ENCODE measurements at regions not wholly inside any gene's neighbourhood (a gene's known extent, or its start where the extent isn't known, plus 50 kb on each side); places are given as distances from the start of the nearest gene placed in this dataset.
"Not testable (repeated sequence)": the region's sequence is repeated elsewhere in the genome, so short reads cannot be mapped to it uniquely, and the experiment has no call there.

GRCh38 chr4:64130907-64131306, 278.3 kb downstream of the TECRL start:
- H3K27ac Mint-ChIP-seq: no peak overlapping the region

DNA sequence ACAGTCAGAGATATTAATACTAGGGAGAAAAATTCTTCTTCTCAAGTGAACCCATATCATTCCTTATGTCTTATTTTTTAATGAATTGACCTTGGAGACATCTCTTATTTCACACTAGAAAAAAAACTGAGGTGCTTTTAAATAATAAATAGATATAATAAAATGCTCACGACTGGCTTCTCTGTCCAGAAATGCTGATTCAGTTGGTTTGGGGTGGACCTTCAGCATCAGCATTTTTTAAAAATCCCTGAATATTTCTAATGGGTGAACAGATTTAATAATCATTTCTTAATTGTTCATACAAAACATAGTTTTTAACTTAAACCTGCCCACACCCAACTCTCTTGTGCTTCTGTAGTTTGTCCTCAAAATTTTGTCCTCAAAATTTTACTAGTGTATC, 283.9 kb downstream of the TECRL start:
- DNase-seq (no peak), ATAC-seq (no peak)
- no peak overlapping the region for H3K4me3 Mint-ChIP-seq
- H3K9me3 Mint-ChIP-seq (ENCODE audit: insufficient read depth): peaks cover 5% of the 10 kb centered on the region
- H3K27ac Mint-ChIP-seq: no peak overlapping the region
- H3K27me3 Mint-ChIP-seq (ENCODE audit: low read depth): no peaks in the 10 kb centered on the region
- no peaks in the 10 kb centered on the region for H3K4me1 Mint-ChIP-seq (ENCODE audit: low read depth)
- ChIA-PET POLR2A (no interaction called here), CTCF (no interaction called here)
- no peaks in the 10 kb centered on the region for H3K36me3 Mint-ChIP-seq (ENCODE audit: low read depth)

More at GRCh38 chr4:64130907-64131306, 278.3 kb downstream of the TECRL start:
- no peak for ATAC-seq
- no peak overlapping the region for H3K4me3 Mint-ChIP-seq
- CTCF ChIA-PET: no interaction called here
- H3K27me3 Mint-ChIP-seq (ENCODE audit: low read depth): no peaks in the 10 kb centered on the region
- no peaks in the 10 kb centered on the region for H3K4me1 Mint-ChIP-seq (ENCODE audit: low read depth)
- DNase-seq: no peak
- POLR2A ChIA-PET: no interaction called here
- H3K9me3 Mint-ChIP-seq (ENCODE audit: insufficient read depth): peaks cover 9% of the 10 kb centered on the region
- no peaks in the 10 kb centered on the region for H3K36me3 Mint-ChIP-seq (ENCODE audit: low read depth)

DNA sequence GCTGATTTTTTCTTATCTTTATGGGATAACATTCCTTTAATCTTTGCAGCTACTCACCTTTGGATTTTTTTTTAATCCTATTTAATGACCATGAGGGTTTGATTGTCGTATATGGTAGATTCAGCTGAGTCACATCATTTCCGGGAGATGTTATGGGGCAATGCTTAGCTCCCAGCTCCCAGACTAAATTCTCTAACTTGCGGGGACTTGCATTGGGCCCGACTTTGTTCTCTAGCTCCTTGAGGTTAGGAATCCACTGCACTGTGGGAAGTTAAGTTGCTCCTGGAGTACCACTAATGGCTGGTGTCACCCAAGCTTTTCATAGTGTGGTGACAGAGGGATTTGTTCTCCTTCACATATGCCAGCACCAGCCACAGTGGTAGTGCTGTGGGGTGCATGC, 287.4 kb downstream of the TECRL start:
- POLR2A ChIA-PET: no interaction called here
- Mint-ChIP-seq H3K27me3 (ENCODE audit: low read depth) (no peaks in the 10 kb centered on the region), H3K4me3 (no peak overlapping the region), H3K9me3 (ENCODE audit: insufficient read depth) (peaks cover 7% of the 10 kb centered on the region), H3K27ac (no peak overlapping the region), H3K4me1 (ENCODE audit: low read depth) (no peaks in the 10 kb centered on the region), H3K36me3 (ENCODE audit: low read depth) (no peaks in the 10 kb centered on the region)
- DNase-seq (no peak), ATAC-seq (no peak)
- CTCF ChIA-PET: no interaction called here

DNA sequence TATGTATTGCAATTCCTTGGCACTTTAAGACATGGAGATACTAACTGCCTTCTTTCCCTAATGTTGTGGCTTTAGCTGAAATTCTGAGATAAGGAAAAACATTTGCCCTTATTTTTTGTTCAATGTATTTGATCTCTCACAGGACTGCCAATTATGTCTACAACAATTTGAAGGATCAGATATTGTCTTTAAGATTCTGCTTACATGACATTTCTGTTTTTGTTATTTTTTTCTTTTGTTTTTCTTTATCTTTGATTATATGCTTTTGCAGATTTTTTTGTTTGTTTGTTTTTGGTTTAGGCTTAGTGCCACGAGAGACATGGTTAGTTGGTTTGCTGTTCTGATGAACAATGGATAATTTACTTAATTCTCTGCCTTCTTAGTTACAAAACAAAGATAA, 303.3 kb downstream of the TECRL start:
- ChIA-PET CTCF (no interaction called here), POLR2A (no interaction called here)
- Mint-ChIP-seq H3K27ac (no peak overlapping the region), H3K4me1 (ENCODE audit: low read depth) (no peaks in the 10 kb centered on the region), H3K9me3 (ENCODE audit: insufficient read depth) (peaks cover 19% of the 10 kb centered on the region), H3K4me3 (no peak overlapping the region), H3K36me3 (ENCODE audit: low read depth) (no peaks in the 10 kb centered on the region), H3K27me3 (ENCODE audit: low read depth) (no peaks in the 10 kb centered on the region)
- ATAC-seq: no peak
- DNase-seq: no peak

DNA sequence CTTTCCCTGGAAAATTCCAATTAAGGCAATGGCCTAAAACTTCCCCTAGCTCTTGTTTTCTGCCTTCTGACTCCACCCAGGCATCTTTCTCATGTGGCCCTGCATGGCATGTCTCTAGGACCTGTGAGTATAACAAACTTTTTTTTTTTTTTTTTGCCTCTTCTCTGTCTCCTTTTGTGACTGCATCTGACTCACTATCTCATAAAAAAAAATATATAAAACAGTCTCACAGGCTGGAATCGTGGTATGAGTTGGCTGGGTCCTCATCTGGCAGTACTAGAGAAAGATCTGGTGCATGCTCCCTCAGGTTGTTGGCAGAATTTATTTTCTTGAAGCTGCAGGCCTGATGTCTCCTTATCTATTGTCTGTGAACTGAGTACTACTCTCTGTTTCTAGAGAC, 313.9 kb downstream of the TECRL start:
- CTCF ChIA-PET: no interaction called here
- DNase-seq (no peak), ATAC-seq (no peak)
- no peaks in the 10 kb centered on the region for H3K36me3 Mint-ChIP-seq (ENCODE audit: low read depth)
- POLR2A ChIA-PET: no interaction called here
- no peaks in the 10 kb centered on the region for H3K4me1 Mint-ChIP-seq (ENCODE audit: low read depth)
- H3K9me3 Mint-ChIP-seq (ENCODE audit: insufficient read depth): no peaks in the 10 kb centered on the region
- no peak overlapping the region for H3K4me3 Mint-ChIP-seq
- no peak overlapping the region for H3K27ac Mint-ChIP-seq
- H3K27me3 Mint-ChIP-seq (ENCODE audit: low read depth): no peaks in the 10 kb centered on the region

DNA sequence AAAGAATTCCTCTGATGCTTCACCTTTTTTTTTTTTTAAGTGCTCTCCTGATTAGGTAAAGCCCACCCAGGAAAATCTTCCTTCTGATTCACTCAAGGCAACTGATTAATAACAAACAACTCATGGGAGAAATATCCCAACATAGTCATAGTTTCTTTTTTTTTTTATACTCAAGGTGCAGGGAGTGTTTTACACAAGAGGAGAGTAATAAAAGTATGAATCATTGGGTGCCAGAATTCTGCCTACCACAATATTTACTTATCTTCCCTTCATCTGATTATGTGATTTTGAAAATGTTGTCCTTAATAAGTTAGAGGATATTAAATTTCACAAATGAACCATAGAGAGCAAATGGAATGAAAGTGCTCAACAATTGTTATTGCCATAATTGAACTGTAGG, 329.9 kb downstream of the TECRL start:
- H3K27me3 Mint-ChIP-seq (ENCODE audit: low read depth): no peaks in the 10 kb centered on the region
- H3K4me3 Mint-ChIP-seq: no peak overlapping the region
- H3K36me3 Mint-ChIP-seq (ENCODE audit: low read depth): no peaks in the 10 kb centered on the region
- no peak overlapping the region for H3K27ac Mint-ChIP-seq
- DNase-seq (no peak), ATAC-seq (no peak)
- ChIA-PET CTCF (no interaction called here), POLR2A (no interaction called here)
- H3K4me1 Mint-ChIP-seq (ENCODE audit: low read depth): no peaks in the 10 kb centered on the region
- no peaks in the 10 kb centered on the region for H3K9me3 Mint-ChIP-seq (ENCODE audit: insufficient read depth)

GRCh38 chr4:64068096-64068495, 341.2 kb downstream of the TECRL start:
- H3K27me3 Mint-ChIP-seq (ENCODE audit: low read depth): no peaks in the 10 kb centered on the region
- no peak for ATAC-seq
- ChIA-PET CTCF (no interaction called here), POLR2A (no interaction called here)
- H3K4me1 Mint-ChIP-seq (ENCODE audit: low read depth): no peaks in the 10 kb centered on the region
- H3K9me3 Mint-ChIP-seq (ENCODE audit: insufficient read depth): no peaks in the 10 kb centered on the region
- no peaks in the 10 kb centered on the region for H3K36me3 Mint-ChIP-seq (ENCODE audit: low read depth)
- no peak overlapping the region for H3K4me3 Mint-ChIP-seq
- DNase-seq: no peak
- H3K27ac Mint-ChIP-seq: no peak overlapping the region

DNA sequence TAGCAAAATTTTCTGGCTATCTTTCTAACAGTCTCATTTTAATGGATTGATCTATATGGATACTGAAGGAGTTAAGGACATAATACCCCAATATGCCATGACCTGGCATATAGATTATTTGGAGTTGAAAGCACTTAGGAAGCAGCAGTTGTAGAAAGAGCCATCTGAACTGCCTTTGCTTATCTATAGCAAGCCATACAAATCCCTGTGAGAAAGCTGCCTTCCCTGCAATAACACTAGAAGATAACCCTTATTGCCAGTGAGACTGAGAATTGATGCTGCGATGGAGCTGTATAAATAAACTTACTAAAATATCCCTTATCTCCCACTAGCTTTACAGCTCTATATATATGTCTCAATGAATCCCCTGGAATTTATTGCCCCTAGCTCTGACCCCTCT, 346.3 kb downstream of the TECRL start:
- no peak overlapping the region for H3K27ac Mint-ChIP-seq
- no peaks in the 10 kb centered on the region for H3K27me3 Mint-ChIP-seq (ENCODE audit: low read depth)
- ChIA-PET CTCF (no interaction called here), POLR2A (no interaction called here)
- no peak for ATAC-seq
- peaks cover 7% of the 10 kb centered on the region for H3K9me3 Mint-ChIP-seq (ENCODE audit: insufficient read depth)
- H3K4me3 Mint-ChIP-seq: no peak overlapping the region
- no peaks in the 10 kb centered on the region for H3K4me1 Mint-ChIP-seq (ENCODE audit: low read depth)
- DNase-seq: no peak
- H3K36me3 Mint-ChIP-seq (ENCODE audit: low read depth): no peaks in the 10 kb centered on the region

GRCh38 chr4:64037033-64037432, 372.2 kb downstream of the TECRL start:
- POLR2A ChIA-PET; H3K4me1 Mint-ChIP-seq (ENCODE audit: low read depth): not testable (repeated sequence)

GRCh38 chr4:64022560-64022959, 386.7 kb downstream of the TECRL start:
- CTCF ChIA-PET: no interaction called here
- H3K27ac Mint-ChIP-seq: no peak overlapping the region
- ATAC-seq: no peak
- POLR2A ChIA-PET: no interaction called here
- H3K4me1 Mint-ChIP-seq (ENCODE audit: low read depth): no peaks in the 10 kb centered on the region
- no peak overlapping the region for H3K4me3 Mint-ChIP-seq
- H3K9me3 Mint-ChIP-seq (ENCODE audit: insufficient read depth): peaks cover 19% of the 10 kb centered on the region
- no peaks in the 10 kb centered on the region for H3K27me3 Mint-ChIP-seq (ENCODE audit: low read depth)
- no peak for DNase-seq
- no peaks in the 10 kb centered on the region for H3K36me3 Mint-ChIP-seq (ENCODE audit: low read depth)

More at GRCh38 chr4:64037033-64037432, 372.2 kb downstream of the TECRL start:
- H3K9me3 Mint-ChIP-seq (ENCODE audit: insufficient read depth); H3K27me3 Mint-ChIP-seq (ENCODE audit: low read depth); H3K27ac Mint-ChIP-seq; H3K4me3 Mint-ChIP-seq; CTCF ChIA-PET; H3K36me3 Mint-ChIP-seq (ENCODE audit: low read depth); ATAC-seq; DNase-seq: not testable (repeated sequence)

- ChIA-PET CTCF (no interaction called here), POLR2A (no interaction called here)
- ATAC-seq: no peak
Measured at GRCh38 chr4:64016893-64017292, 392.4 kb downstream of the TECRL start.

GRCh38 chr4:64014647-64015046, 394.6 kb downstream of the TECRL start:
- ATAC-seq (no peak), DNase-seq (no peak)
- ChIA-PET POLR2A (no interaction called here), CTCF (no interaction called here)
- H3K4me3 Mint-ChIP-seq: no peak overlapping the region
- H3K36me3 Mint-ChIP-seq (ENCODE audit: low read depth): no peaks in the 10 kb centered on the region
- H3K27me3 Mint-ChIP-seq (ENCODE audit: low read depth): no peaks in the 10 kb centered on the region
- H3K4me1 Mint-ChIP-seq (ENCODE audit: low read depth): no peaks in the 10 kb centered on the region
- H3K27ac Mint-ChIP-seq: no peak overlapping the region
- peaks cover 13% of the 10 kb centered on the region for H3K9me3 Mint-ChIP-seq (ENCODE audit: insufficient read depth)

More at GRCh38 chr4:64016893-64017292, 392.4 kb downstream of the TECRL start:
- Mint-ChIP-seq H3K4me3 (no peak overlapping the region), H3K27me3 (ENCODE audit: low read depth) (no peaks in the 10 kb centered on the region), H3K9me3 (ENCODE audit: insufficient read depth) (peaks cover 13% of the 10 kb centered on the region), H3K36me3 (ENCODE audit: low read depth) (no peaks in the 10 kb centered on the region), H3K27ac (no peak overlapping the region), H3K4me1 (ENCODE audit: low read depth) (no peaks in the 10 kb centered on the region)
- DNase-seq: no peak

- ChIA-PET CTCF (no interaction called here), POLR2A (interaction anchor here (0.6 kb wide), 1 partner anchor 23 kb away, joined by 3 read pairs; no protein-coding TSS in a partner anchor)
- Mint-ChIP-seq H3K4me3 (no peak overlapping the region), H3K27me3 (ENCODE audit: low read depth) (no peaks in the 10 kb centered on the region), H3K4me1 (ENCODE audit: low read depth) (no peaks in the 10 kb centered on the region), H3K27ac (no peak overlapping the region), H3K36me3 (ENCODE audit: low read depth) (no peaks in the 10 kb centered on the region), H3K9me3 (ENCODE audit: insufficient read depth) (peaks cover 13% of the 10 kb centered on the region)
- no peak for ATAC-seq
- no peak for DNase-seq
Measured at GRCh38 chr4:64001229-64001898, 407.9 kb downstream of the TECRL start.
